GM23338 (cell line): ENCODE measurements at regions not wholly inside any gene's neighbourhood (a gene's known extent, or its start where the extent isn't known, plus 50 kb on each side); places are given as distances from the start of the nearest gene placed in this dataset.

Experiments
- ATAC-seq: fragments of 200-7000 bp; cut with Tn5 transposase; 3 replicates; pipeline ENCODE4 v1.9.1; 2020
- DNase-seq: peaks from one replicate; pipeline ENCODE4 v3.0.0-alpha.2; 2015; ENCODE audit warnings: low spot score
- H2AFZ ChIP-seq: fragments of 200-600 bp; sonication (generic); 2 replicates; pipeline ENCODE4 v1.8.0; 2016; ENCODE audit warnings: antibody characterized with exemption, mild to moderate bottlenecking, moderate library complexity
- H3F3A ChIP-seq: fragments of 200-600 bp; sonication (generic); replicated peaks from 2 replicates; pipeline ENCODE4 v1.8.0; 2017; ENCODE audit warnings: antibody characterized with exemption, mixed run types, low read depth
- H3K27ac ChIP-seq: fragments of 200-600 bp; sonication (generic); 2 replicates; pipeline ENCODE4 v1.6.1; 2016; ENCODE audit warnings: low read depth
- H3K27me3 ChIP-seq: fragments of 200-600 bp; sonication (generic); 2 replicates; pipeline ENCODE4 v1.8.0; 2016; ENCODE audit warnings: mild to moderate bottlenecking, mixed run types, moderate library complexity; ENCODE audit not compliant: insufficient read depth
- H3K36me3 ChIP-seq: fragments of 200-600 bp; sonication (generic); 2 replicates; pipeline ENCODE4 v1.8.0; 2016; ENCODE audit warnings: mild to moderate bottlenecking; ENCODE audit not compliant: insufficient read depth
- H3K4me1 ChIP-seq: fragments of 200-600 bp; sonication (generic); 2 replicates; pipeline ENCODE4 v1.8.0; 2016; ENCODE audit warnings: mild to moderate bottlenecking, moderate library complexity; ENCODE audit not compliant: insufficient read depth
- H3K4me2 ChIP-seq: fragments of 200-600 bp; sonication (generic); 2 replicates; pipeline ENCODE4 v1.7.1; 2017; ENCODE audit warnings: mixed run types
- H3K4me3 ChIP-seq: fragments of 200-600 bp; sonication (generic); 2 replicates; pipeline ENCODE4 v1.6.1; 2016; ENCODE audit warnings: mixed run types
- H3K79me2 ChIP-seq: fragments of 200-600 bp; sonication (generic); replicated peaks from 2 replicates; pipeline ENCODE4 v1.8.0; 2017; ENCODE audit warnings: mild to moderate bottlenecking; ENCODE audit not compliant: insufficient read depth
- H3K9me2 ChIP-seq: fragments of 200-600 bp; sonication (generic); 2 replicates; pipeline ENCODE4 v1.8.0; 2017; ENCODE audit not compliant: insufficient read depth
- H4K20me1 ChIP-seq: fragments of 200-600 bp; sonication (generic); replicated peaks from 2 replicates; pipeline ENCODE4 v1.8.0; 2017; ENCODE audit warnings: mild to moderate bottlenecking; ENCODE audit not compliant: insufficient read depth
- H3K27ac Mint-ChIP-seq: 2 replicates; pipeline ENCODE4 v1.8.0; 2020; ENCODE audit warnings: inconsistent platforms, mild to moderate bottlenecking, moderate library complexity, mixed read lengths
- H3K27me3 Mint-ChIP-seq: 3 replicates; pipeline ENCODE4 v1.8.0; 2022; ENCODE audit warnings: low read depth, mild to moderate bottlenecking, moderate library complexity, mixed read lengths, inconsistent platforms; ENCODE audit not compliant: insufficient read depth, poor library complexity
- H3K36me3 Mint-ChIP-seq: 3 replicates; pipeline ENCODE4 v1.8.0; 2021; ENCODE audit warnings: low read depth, mild to moderate bottlenecking, inconsistent platforms, moderate library complexity, mixed read lengths
- H3K4me1 Mint-ChIP-seq: 3 replicates; pipeline ENCODE4 v1.8.0; 2020; ENCODE audit warnings: mild to moderate bottlenecking, inconsistent platforms, mixed read lengths
- H3K4me3 Mint-ChIP-seq: 3 replicates; pipeline ENCODE4 v1.8.0; 2021; ENCODE audit warnings: moderate library complexity, mild to moderate bottlenecking, inconsistent platforms, mixed read lengths
- H3K9me3 Mint-ChIP-seq: 3 replicates; pipeline ENCODE4 v1.8.0; 2020; ENCODE audit warnings: moderate library complexity, mild to moderate bottlenecking, inconsistent platforms, mixed read lengths
- CREB1 ChIP-seq: fragments of 250-450 bp; sonication (Bioruptor Pico); IDR thresholded peaks from 2 replicates; pipeline ENCODE4 v1.5.0; 2020; ENCODE audit warnings: low read depth, mild to moderate bottlenecking, moderate library complexity
- CTCF ChIP-seq, 2 experiments: fragments of 200-600 bp in 1 of 2; sonication (generic) in 1 of 2; conservative IDR thresholded peaks; 2 replicates each; pipeline versions ENCODE4 v1.5.1 to v1.6.1; 2016 to 2017; ENCODE audit warnings: antibody characterized with exemption in 2 of 2, low read depth in 2 of 2, mild to moderate bottlenecking in 2 of 2, moderate library complexity in 1 of 2
- EZH2 ChIP-seq: fragments of 200-600 bp; sonication (generic); IDR thresholded peaks from one replicate; pipeline ENCODE4 v1.8.0; 2017; ENCODE audit warnings: antibody characterized with exemption, mild to moderate bottlenecking, low read depth; ENCODE audit not compliant: unreplicated experiment
- EZH2phosphoT487 ChIP-seq: fragments of 200-600 bp; sonication (generic); IDR thresholded peaks from one replicate; pipeline ENCODE4 v1.8.1; 2018; ENCODE audit warnings: antibody characterized with exemption; ENCODE audit not compliant: unreplicated experiment
- JUNB ChIP-seq: IDR thresholded peaks from one replicate; pipeline ENCODE4 v1.6.1; 2016; ENCODE audit warnings: antibody characterized with exemption; ENCODE audit not compliant: unreplicated experiment
- NANOG ChIP-seq: IDR thresholded peaks from 2 replicates; pipeline ENCODE4 v1.6.1; 2016; ENCODE audit warnings: antibody characterized with exemption, borderline replicate concordance
- POLR2AphosphoS5 ChIP-seq: IDR thresholded peaks from 2 replicates; pipeline ENCODE4 v1.6.1; 2016; ENCODE audit warnings: antibody characterized with exemption, low read depth
- REST ChIP-seq: IDR thresholded peaks from one replicate; pipeline ENCODE4 v1.6.1; 2018; ENCODE audit warnings: antibody characterized with exemption; ENCODE audit not compliant: unreplicated experiment
- STAT1 ChIP-seq: IDR thresholded peaks from one replicate; pipeline ENCODE4 v1.6.1; 2016; ENCODE audit warnings: antibody characterized with exemption; ENCODE audit not compliant: unreplicated experiment
- ZNF114 ChIP-seq: fragments of 250-450 bp; sonication (Bioruptor Pico); IDR thresholded peaks from 2 replicates; pipeline ENCODE4 v1.5.0; 2020; ENCODE audit warnings: mild to moderate bottlenecking, moderate library complexity
- ZNF331 ChIP-seq: fragments of 250-450 bp; sonication (Bioruptor Pico); IDR thresholded peaks from 2 replicates; pipeline ENCODE4 v1.5.0; 2020; ENCODE audit warnings: low read depth, mild to moderate bottlenecking, moderate library complexity
- TF ChIP-seq, protein P1 (sequence below): IDR thresholded peaks from 2 replicates; pipeline ENCODE4 v1.6.1; 2016; ENCODE audit warnings: antibody characterized with exemption
- TF ChIP-seq, protein P2 (sequence below): fragments of 250-450 bp; sonication (Bioruptor Pico); IDR thresholded peaks from 2 replicates; pipeline ENCODE4 v1.5.0; 2020; ENCODE audit warnings: mild to moderate bottlenecking, moderate library complexity

- TF ChIP-seq, protein P1, sequence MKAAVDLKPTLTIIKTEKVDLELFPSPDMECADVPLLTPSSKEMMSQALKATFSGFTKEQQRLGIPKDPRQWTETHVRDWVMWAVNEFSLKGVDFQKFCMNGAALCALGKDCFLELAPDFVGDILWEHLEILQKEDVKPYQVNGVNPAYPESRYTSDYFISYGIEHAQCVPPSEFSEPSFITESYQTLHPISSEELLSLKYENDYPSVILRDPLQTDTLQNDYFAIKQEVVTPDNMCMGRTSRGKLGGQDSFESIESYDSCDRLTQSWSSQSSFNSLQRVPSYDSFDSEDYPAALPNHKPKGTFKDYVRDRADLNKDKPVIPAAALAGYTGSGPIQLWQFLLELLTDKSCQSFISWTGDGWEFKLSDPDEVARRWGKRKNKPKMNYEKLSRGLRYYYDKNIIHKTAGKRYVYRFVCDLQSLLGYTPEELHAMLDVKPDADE, result no peak
- TF ChIP-seq EZH2phosphoT487 (no peak), NANOG (no peak), EZH2 (no peak), ZNF331 (CRISPR knock-in tag) (no peak), CREB1 (CRISPR knock-in tag) (no peak), JUNB (no peak), STAT1 (no peak), ZNF114 (CRISPR knock-in tag) (no peak), POLR2AphosphoS5 (no peak), REST (no peak), CTCF (conservative IDR thresholded peaks at IDR 0.05; ENCODE audit: low read depth in 2 of 2) (no peak)
- TF ChIP-seq, protein P2, sequence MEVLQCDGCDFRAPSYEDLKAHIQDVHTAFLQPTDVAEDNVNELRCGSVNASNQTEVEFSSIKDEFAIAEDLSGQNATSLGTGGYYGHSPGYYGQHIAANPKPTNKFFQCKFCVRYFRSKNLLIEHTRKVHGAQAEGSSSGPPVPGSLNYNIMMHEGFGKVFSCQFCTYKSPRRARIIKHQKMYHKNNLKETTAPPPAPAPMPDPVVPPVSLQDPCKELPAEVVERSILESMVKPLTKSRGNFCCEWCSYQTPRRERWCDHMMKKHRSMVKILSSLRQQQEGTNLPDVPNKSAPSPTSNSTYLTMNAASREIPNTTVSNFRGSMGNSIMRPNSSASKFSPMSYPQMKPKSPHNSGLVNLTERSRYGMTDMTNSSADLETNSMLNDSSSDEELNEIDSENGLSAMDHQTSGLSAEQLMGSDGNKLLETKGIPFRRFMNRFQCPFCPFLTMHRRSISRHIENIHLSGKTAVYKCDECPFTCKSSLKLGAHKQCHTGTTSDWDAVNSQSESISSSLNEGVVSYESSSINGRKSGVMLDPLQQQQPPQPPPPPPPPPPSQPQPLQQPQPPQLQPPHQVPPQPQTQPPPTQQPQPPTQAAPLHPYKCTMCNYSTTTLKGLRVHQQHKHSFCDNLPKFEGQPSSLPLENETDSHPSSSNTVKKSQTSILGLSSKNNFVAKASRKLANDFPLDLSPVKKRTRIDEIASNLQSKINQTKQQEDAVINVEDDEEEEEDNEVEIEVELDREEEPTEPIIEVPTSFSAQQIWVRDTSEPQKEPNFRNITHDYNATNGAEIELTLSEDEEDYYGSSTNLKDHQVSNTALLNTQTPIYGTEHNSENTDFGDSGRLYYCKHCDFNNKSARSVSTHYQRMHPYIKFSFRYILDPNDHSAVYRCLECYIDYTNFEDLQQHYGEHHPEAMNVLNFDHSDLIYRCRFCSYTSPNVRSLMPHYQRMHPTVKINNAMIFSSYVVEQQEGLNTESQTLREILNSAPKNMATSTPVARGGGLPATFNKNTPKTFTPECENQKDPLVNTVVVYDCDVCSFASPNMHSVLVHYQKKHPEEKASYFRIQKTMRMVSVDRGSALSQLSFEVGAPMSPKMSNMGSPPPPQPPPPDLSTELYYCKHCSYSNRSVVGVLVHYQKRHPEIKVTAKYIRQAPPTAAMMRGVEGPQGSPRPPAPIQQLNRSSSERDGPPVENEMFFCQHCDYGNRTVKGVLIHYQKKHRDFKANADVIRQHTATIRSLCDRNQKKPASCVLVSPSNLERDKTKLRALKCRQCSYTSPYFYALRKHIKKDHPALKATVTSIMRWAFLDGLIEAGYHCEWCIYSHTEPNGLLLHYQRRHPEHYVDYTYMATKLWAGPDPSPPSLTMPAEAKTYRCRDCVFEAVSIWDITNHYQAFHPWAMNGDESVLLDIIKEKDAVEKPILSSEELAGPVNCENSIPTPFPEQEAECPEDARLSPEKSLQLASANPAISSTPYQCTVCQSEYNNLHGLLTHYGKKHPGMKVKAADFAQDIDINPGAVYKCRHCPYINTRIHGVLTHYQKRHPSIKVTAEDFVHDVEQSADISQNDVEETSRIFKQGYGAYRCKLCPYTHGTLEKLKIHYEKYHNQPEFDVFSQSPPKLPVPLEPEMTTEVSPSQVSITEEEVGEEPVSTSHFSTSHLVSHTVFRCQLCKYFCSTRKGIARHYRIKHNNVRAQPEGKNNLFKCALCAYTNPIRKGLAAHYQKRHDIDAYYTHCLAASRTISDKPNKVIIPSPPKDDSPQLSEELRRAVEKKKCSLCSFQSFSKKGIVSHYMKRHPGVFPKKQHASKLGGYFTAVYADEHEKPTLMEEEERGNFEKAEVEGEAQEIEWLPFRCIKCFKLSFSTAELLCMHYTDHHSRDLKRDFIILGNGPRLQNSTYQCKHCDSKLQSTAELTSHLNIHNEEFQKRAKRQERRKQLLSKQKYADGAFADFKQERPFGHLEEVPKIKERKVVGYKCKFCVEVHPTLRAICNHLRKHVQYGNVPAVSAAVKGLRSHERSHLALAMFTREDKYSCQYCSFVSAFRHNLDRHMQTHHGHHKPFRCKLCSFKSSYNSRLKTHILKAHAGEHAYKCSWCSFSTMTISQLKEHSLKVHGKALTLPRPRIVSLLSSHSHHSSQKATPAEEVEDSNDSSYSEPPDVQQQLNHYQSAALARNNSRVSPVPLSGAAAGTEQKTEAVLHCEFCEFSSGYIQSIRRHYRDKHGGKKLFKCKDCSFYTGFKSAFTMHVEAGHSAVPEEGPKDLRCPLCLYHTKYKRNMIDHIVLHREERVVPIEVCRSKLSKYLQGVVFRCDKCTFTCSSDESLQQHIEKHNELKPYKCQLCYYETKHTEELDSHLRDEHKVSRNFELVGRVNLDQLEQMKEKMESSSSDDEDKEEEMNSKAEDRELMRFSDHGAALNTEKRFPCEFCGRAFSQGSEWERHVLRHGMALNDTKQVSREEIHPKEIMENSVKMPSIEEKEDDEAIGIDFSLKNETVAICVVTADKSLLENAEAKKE (CRISPR knock-in tag), result no peak
- Mint-ChIP-seq H3K9me3 (no peaks in the 10 kb centered on the region), H3K27ac (no peak overlapping the region), H3K36me3 (no peaks in the 10 kb centered on the region), H3K27me3 (no peaks in the 10 kb centered on the region), H3K4me3 (no peak overlapping the region), H3K4me1 (peaks cover 5% of the 10 kb centered on the region; the same call in 1 of the 3 replicates)
- Histone ChIP-seq H3F3A (no peaks in the 10 kb centered on the region), H3K4me2 (no peak overlapping the region), H3K36me3 (no peaks in the 10 kb centered on the region), H3K4me1 (no peaks in the 10 kb centered on the region), H3K79me2 (no peaks in the 10 kb centered on the region), H3K4me3 (no peak overlapping the region), H3K27ac (no peak overlapping the region), H4K20me1 (no peaks in the 10 kb centered on the region), H2AFZ (peak overlapping the region; percentile 61; the same call in 1 of the 2 replicates), H3K27me3 (no peaks in the 10 kb centered on the region), H3K9me2 (no peaks in the 10 kb centered on the region; the same call in 1 of the 2 replicates)
- no peak for DNase-seq
- no peak for ATAC-seq
Observed at GRCh38 chr13:107097916-107098315, 530.0 kb upstream of the ARGLU1 start.
